D721Med (cell line): ENCODE measurements at regions not wholly inside any gene's neighbourhood (a gene's known extent, or its start where the extent isn't known, plus 50 kb on each side); places are given as distances from the start of the nearest gene placed in this dataset.

Source experiments
- DNase-seq: peaks from one replicate; pipeline ENCODE4 v3.0.0; 2011; ENCODE audit warnings: low spot score; ENCODE audit not compliant: insufficient read length
- FAIRE-seq: peaks from 2 replicates; lab custom pipeline; 2011; peaks lifted over from hg19 to GRCh38; lab: Jason Lieb, UNC
- CTCF ChIP-seq: IDR thresholded peaks from 2 replicates; pipeline ENCODE4 v1.5.1; 2012; ENCODE audit warnings: mild to moderate bottlenecking, control low read depth; ENCODE audit not compliant: insufficient read depth; ENCODE audit errors: missing control alignments

GRCh38 chr4:173821876-173822275 is 291.8 kb upstream of the HAND2 start:
- DNase-seq (no peak), FAIRE-seq (no peak)
- TF ChIP-seq CTCF, result no peak

- FAIRE-seq (no peak), DNase-seq (no peak)
- no peak for TF ChIP-seq CTCF
Observed at GRCh38 chr4:173821036-173821435, 291.0 kb upstream of the HAND2 start.

GRCh38 chr4:173807347-173807746 is 277.3 kb upstream of the HAND2 start:
- DNase-seq (no peak), FAIRE-seq (no peak)
- TF ChIP-seq CTCF, result no peak

- FAIRE-seq (no peak), DNase-seq (no peak)
- TF ChIP-seq CTCF, result no peak
Observed at GRCh38 chr4:173805884-173806283, 275.9 kb upstream of the HAND2 start.

- no peak for TF ChIP-seq CTCF
- no peak for DNase-seq
- FAIRE-seq, result no peak
Observed at GRCh38 chr4:173802662-173803022, 272.6 kb upstream of the HAND2 start.

- DNase-seq, result no peak
- no peak for TF ChIP-seq CTCF
- no peak for FAIRE-seq
Observed at GRCh38 chr4:173801876-173802661, 272.0 kb upstream of the HAND2 start.

- TF ChIP-seq CTCF, result no peak
- FAIRE-seq, result no peak
- no peak for DNase-seq
Observed at GRCh38 chr4:173801361-173801760, 271.3 kb upstream of the HAND2 start.
